ENCODE measurements at regions not wholly inside any gene's neighbourhood (a gene's known extent, or its start where the extent isn't known, plus 50 kb on each side); places are given as distances from the start of the nearest gene placed in this dataset.

DNA sequence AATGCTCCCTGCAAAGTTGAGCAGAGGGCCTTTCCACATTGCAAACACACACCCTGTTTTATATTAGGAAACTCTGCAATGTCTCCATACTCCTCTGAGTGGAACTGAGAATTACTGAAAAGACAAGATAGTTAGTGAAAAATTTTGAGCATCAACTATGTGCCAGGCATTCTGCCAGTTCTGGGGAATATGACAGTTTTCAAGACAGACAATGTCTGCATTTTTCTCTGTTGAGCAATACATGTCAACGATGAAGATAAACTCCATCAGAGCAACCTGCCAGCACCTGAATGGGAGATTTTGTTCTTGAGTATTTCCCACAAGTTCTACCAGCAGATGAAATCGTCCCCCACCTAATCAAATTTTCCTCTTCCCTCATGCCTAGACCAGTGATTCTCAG is 203.4 kb upstream of the BMPER start:
- DNase-seq, result no peak

DNA sequence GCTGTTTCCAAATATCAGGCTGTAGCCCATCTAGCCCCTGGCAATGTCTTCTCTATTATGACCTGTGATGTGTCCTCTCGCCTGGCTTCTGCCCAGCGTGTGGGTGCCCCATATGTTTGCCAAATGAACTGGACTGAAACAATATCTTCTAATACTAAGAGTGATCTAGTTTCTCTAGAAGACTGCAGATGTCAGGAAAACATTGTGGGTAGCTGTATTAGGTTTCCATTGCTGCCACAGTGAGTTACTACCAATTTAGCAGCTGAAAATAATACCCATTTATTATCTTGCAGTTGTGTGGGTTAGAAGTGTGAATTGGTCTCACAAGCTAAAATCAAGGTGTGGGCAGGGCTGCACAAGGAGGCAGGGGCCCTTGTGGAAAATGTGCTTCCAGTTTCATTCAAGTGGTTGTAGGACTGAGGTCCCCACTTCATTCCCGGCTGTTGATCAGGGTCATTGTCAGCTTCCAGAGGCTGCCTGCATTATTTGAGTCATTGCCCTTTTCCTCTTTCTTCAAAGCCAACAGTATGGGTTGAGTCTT is 202.8 kb upstream of the BMPER start:
- DNase-seq, result no peak

DNA sequence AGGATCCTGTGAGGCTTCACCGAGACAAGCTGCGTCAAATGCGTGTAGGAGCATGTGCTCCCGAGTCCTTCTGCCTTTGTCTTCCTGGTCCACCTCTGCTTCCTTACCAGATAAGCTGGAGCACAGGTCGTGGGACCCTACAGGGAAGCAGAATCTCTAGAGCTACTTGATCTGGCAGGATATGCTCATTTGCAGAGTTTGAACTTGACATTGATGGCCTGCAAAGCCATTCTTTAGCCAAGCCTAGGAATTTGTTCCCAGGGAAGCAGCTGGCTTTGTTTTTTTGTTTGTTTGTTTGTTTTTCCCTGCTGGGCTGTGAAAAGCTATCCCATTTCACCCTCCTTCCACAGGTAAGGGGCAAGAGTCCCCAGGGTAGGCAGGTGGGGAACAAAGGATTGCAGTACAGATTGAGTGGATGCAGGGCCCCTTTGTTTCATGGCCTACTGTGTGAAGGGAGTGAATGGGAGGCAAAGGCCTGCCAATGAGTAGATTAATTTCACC is 200.0 kb upstream of the BMPER start:
- no peak for DNase-seq

DNA sequence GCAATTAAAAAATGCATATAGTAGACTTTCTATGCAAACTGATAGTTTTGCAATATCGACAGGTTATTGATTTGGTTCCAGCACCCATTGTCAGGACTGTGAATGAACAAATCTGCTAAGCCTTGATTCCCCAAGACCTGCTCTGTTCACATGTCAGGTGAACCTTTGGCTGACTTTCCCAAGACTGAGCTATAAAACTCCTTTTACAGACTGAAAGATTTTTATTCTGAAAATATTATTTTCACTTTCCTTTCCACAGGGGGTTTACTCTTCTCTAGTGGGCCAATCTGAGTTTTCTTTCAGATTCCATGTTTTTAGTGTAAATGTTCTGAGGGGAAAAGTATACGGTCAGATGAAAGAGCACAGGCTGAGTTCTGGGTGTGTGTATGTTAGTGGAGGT is 199.2 kb upstream of the BMPER start:
- DNase-seq, result no peak

DNA sequence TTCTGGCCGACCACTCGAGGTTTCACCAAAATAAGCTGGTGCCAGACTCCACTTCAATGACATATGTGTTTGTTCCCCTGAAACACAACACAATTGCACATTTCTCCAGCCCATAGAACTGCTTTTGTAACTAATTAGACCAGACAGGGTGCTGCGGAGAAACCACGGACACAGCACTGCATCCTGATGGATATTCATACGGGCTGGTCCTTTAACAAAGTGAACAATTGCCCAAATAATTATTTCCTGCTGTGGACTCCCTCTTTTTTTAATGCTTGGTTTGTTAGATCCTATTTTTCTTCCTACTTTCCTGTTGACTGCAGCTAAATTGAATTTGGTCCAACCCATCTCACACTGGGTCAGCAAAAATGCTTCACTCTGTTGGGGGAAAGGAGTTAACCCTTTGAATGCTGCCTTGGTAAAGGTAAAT is 198.6 kb upstream of the BMPER start:
- no peak for DNase-seq

DNA sequence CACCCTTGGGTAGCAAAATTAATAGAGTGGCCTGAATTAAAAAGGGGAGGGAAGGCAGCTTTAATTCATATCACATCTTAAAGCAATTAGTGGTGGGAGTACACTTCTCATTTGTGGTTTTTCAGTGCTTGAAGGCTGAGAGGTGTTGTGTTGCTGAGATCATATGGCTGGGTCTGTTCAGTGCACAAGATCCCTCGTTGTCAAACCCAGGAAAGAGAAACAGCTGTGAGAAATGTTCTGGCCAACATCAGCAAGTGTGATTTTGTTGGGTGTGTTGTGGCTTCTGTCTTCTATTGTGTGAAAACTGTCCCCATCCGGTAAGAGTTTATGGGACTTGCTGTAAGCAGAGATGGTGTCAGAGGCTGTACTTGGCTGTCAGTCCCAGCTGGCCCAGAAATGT is 197.9 kb upstream of the BMPER start:
- DNase-seq, result no peak

DNA sequence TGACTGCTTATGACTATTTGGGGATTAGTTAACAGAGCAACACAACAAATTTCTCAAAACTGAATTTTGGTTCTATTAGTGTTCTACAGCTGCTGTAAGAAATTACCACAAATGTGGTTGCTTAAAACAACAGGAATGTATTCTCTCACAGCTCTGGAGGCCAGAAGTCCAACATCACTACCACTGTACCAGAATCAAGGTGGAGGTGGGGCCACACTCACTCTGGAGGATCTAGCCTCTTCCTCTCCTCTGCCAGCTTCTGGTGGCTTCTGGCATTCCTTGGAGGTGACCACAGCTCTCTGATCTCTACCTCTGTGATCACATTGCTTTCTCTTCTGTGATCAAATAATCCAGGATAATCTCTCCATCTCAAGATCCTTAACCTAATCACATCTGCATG is 194.7 kb upstream of the BMPER start:
- DNase-seq, result no peak

DNA sequence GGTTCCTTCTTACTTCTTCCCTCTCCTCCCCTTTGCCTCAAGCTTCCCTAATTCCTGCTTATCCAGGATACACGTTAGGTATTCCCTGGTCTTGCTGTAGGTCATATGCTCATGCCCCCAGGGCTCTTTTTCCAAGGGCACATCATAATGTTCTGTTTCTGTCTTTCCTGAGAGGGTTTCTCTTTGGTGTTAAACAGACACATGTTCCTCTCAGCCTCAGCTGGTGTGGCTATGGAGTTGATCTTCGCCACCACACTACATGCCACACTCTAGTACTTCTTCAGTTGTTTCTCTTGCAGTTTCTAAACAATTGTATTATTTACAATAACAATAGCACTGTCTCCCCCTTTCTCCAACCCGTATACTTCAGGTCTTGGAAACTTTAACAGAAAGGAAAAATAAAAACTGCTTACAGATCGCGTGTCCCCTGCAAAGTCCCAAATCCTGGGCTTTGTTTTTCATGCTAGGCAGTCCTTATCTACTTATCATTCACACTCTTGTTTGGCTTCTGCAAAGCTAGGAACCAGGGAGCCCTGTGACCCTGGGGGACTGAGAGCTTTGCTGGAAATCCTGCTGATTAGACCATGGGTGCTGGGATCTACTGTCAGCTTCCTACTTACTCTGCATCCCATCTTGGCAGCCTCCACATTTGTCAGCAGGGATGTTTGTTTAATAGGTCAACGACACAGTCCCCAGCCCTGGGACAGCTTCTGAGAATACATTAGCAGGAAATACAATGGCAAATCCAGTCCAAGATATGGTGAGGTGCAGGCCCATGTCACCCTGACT is 193.9 kb upstream of the BMPER start:
- DNase-seq, result no peak

DNA sequence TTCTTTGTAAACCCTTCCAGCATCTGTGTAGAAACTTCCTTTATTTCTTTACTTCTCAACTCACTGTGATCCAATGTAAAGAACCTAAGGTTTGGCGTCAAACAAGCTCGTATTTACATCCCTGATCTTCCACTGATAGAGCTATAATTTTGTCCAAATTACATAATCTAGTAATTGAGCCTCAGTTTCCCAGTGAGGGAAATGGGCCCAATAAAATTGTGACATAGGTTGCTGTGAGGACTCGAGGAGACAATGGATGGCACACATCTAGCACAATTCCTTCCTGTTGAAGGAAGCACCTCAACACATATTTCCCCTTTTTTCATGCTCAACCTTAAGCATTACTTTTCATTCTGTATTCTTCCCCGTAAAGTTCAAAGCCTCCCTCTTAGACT is 193.3 kb upstream of the BMPER start:
- no peak for DNase-seq

DNA sequence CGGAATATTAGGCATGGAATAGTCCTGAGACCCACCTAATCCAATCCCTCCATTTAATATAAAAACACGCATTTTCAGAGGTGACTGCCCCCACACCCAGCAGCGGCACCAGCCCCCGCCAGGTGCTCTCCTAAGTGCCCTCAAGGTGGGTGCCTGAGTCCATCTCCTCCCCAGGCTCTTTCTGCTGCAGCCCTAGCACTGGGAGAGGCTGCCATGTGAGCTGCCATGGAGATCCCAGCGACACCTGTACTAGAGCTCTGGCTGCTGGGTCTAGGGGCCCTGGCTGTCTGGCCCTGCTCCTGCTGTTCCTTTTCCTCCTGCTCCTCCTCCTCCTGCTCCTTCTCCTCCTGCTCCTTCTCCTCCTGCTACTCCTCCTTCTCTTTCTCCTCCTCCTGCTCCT is 191.1 kb upstream of the BMPER start:
- DNase-seq, result no peak

DNA sequence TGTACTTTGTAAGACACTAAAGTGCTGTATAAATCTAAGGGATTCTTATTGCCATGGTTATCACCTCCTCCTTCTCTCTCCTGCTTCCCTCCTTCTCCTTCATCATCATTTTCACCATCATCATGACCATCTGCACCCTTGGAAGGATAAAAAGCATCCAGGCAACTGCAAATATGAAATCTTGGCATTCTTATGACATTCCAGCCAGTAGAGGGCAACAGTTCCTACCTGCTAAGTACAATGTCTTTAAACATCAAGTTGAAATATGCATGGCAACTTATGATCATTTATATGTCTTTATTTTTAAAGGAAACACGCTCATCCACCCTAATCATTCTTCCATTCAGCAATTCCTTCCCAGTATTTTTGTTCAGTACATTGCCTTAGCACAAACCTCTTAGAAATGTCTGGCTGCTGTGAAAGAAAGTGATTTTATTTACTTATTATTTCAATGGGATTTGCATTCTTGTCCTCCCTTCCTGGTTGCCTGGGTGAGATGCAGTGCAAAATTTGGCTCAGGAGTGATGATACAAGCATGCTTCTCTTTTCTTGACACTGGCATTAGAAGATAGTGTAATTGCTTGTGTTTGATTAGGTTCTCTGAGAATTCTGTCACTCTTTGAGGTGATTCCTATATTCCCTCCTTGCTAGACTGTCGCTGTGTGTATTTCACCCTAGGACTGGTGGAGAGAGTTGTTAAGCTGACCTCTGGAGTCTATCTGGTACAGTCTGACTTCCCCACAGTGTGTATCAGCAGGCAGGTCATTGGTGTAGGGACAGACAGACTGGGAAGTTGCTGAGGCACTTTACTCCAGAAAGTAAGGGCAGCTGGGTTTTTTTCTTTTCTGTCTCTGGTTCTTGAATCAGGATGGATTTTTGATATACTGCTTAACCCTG is 188.5 kb upstream of the BMPER start:
- DNase-seq, result no peak

DNA sequence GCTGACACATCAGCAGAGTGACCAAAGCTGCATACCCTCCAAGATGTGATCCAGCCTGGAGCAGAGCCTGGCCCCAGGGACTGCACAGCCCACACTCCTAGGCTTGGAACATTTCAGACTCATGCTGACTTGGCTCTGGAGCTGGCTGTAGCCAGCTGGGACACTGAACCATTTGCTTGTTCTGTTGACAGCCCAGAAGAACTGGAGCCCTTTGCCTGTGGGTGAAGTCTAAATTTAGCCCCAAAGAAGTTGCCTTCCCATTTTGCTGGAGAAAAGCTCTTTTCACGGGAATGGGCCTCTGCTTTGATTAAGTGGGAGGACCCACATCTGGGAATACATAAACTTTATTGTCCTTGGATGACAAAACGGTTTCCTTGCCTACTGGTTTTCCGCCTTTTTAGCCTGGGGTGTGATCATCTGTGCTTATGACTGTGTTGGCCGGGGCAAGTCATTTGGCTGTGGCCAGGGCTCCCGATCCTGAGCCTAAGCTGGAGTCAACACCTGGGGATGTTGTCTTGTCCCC is 186.2 kb upstream of the BMPER start:
- no peak for DNase-seq

DNA sequence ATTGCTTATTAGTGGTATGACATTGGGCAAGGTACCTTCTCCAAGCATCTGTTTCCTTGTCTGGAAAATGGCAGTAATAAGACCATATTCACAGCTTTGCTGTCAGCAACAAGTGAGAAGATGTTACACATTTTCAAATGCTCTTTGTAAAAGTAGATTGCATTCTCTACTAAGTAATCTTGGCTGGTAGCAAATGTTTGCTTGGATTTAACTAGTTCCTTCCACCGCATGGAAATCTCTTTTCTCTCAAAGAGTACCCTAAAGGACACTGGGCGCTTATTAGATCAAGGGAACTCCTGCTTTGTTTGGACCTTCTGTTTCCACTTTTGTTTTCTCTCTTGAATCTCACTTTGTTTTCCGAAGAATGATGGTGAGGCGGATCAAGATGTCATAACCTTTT is 185.2 kb upstream of the BMPER start:
- no peak for DNase-seq

DNA sequence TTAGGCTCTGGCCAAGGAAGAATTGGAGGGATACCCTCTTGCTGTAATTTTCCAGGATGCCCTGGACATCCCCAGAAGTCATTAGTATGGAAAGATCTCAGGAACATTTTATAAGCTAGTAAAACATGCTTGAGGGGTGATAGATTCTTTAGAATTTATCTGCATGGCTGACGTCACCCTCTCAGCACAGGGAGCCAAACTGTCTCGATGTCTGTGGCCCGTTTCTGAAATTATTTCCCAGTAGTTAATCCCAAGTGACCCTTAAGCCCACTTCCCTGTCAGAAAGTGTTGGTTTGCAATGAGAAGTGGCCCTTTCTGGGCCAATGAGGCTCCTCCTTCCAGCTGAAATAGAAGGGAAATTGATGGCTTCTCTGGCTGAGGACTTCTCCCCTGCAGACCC is 184.5 kb upstream of the BMPER start:
- DNase-seq, result no peak

DNA sequence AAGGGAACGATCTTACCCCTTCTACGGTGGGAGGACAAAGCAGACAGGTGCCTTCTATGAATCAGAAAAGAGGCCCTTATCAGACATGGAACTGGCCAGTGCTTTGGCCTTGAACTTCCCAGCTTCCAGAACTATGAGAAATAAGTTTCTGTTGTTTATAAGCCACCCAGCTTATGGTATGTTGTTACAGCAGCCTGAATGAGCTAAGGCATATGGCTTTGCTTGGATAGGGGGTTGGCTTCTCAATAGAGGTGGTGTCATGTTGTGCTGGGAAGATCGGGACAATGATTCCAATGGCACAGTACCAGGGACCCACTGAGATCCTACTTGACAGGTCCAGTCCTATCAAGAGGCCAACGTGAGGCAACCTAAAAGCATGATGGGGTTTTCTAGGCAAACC is 183.4 kb upstream of the BMPER start:
- no peak for DNase-seq

DNA sequence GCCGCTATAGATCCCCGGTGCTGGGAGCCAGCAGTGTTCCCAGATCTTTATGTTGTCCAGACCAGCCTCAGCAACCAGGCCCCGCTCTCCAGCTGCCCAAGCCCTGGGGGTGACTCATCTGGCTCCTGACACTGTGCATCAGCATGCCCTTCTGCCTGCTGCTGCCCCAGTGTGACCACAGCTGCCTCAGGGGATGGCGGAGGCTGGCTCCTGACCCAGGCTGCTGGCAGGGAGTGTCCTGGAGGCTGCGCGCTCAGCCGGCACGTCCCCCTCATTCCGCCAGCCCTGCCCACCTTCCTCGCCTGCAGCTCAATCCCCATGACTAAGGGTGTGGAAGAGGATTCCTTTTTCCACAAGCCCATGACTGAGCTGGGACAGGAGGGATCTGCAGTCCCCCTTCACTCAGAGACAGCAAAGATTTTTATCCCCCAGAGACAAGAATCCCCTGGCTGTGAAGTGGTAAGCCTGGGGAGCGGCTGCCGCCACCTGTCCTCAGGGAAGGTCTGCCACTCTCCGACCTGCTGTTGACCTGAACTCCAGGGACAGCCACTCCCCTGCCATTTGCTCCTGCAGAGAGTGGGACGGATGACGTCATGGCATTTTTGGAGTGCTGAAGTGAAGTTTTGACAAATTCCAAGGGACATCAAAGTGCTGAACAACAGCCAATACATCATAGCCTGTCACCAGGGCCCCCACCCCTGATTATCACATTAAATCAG is 182.8 kb upstream of the BMPER start:
- no peak for DNase-seq

DNA sequence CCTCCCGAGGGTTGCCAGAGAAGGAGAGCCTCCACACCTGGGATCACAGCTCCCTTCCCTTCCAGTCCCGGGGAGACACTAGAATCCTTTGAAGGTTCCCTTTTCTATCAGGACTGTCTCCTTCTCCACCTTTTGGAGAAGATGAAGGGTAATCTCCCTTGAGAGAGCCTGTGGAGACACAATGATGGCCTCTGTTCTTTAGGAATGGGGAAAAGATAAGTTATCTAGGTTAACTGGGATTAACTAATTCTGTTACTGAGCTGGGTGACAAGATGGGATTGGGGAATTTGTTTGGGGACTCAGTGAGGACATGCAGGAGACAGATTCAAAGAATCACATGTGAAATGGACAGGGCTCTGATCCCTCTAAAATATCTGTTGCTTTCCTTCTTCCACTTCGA is 181.1 kb upstream of the BMPER start:
- no peak for DNase-seq

DNA sequence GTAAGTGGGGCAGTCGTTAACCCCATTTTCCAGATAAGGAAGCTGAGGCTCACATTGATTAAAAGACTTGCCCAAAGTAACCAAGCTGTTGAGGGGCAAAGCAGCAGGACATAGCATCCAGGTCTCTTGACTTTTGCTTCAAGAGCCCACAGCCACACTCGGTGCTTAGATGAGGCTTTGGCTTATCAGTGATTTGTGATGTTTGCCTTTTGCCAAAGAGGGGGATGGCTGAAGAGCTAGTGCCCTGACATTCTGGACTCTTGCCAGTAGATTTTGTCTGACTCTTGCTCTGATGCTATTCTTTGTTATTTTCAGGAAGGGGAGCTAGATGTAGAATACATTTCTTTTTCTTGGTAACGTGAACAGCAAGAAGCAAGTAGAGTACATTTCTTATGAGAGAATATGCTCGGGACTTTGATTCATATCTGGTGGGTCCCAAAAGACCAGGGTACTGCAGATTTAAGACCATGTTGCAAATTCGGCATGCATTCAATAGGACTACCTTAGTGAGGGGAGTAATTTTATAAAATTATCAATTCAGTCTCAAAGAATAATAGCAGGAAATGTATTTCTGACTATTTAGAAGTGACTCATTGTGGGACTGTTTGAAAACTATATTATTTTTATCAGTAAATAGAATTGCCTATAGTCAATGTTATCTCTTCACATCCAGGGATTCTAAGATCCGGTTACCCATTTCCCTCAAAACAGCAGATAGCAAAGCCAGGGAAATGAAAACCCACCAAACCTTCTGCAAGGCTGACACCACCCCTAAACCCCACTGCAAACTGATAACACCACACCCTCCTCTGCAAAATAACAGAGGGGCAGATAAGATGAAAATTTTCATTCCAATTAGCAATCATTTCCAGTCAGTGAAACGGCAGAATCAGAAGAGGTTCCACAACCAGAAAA is 180.0 kb upstream of the BMPER start:
- DNase-seq, result no peak

DNA sequence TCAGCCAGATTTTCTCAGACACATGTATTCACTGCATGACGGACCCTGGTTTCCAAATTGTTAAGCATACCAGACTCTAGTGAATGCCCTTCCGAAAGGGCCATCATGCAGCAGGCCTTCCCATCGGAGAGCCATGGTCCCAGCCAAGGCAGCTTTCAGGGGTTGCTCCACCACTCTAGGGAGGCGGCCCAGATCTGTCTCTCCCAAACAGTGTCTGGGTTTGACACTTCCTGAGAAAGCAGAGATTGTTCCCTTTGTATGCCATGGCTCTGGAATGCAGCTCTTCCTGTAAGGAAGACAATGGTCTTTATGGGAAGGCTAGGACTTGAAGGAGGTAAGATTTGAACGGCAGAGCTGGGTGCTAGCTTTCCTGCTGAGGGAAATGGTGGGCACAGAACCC is 178.8 kb upstream of the BMPER start:
- no peak for DNase-seq

DNA sequence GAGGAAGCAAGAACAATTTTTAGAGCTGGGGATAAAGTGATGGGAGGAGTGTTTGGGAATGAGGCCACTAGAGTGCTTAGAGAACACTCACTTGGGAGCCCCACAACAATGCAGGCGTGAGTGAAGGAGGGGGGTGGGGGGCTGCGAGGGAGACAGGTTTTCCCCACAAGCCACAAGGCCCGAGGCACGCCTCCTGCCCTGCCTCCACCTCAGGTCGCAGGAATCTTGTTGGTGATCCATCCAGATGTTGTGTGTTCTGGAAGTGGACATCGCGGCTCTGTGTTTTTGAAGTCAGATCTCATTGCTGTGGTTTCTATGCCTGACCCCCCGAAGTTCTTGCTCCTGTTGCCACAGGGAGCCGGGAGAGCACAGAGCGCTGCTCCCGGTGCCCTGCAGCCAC is 178.0 kb upstream of the BMPER start:
- no peak for DNase-seq

DNA sequence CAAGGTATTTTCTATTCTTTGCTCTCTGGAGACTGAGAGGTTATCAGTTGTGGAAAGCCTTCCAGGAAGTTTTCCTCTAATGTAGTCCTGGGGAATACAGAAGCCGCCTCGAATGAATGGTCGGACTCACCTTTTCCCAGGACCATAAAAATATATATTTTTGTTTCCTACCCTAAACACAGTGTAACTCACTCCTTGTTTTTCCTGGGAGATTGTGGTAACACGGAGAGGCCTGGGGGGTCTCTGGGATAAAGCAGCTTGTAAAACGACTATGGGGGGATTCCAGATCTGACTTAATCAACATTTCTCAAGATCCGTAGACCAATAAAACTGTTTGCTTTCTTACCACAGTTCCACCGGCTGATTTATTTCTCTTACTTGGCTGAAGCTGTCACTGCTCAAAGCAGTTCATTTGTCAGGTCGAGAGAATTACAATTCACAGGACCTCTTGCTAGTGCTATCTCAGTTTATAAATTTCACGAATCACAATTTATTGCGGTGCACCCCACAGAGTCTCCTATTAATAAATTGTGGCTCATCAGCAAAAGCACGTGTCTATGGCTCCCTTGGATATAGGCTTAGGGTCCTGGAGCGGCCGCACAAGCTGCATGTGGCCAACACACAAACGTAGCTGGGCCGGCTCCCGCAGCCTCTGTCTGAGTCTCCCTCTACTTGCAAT is 176.3 kb upstream of the BMPER start:
- DNase-seq, result no peak

Data from stimulated activated CD4-positive, alpha-beta T cell treated with anti-CD3 and anti-CD28 coated beads, Interleukin-2, amount 100 ng/mL, for 48 hours (primary cell).